ENCODE measurements at regions not wholly inside any gene's neighbourhood (a gene's known extent, or its start where the extent isn't known, plus 50 kb on each side); places are given as distances from the start of the nearest gene placed in this dataset.

- TF ChIP-seq CTCF (IDR thresholded peaks at IDR 0.05; ENCODE audit: extremely low read depth in 1 of 2, insufficient read depth in 1 of 2, low read depth in 1 of 2, low read length in 2 of 2) = no peak
- TF ChIP-seq POLR2A (IDR thresholded peaks at IDR 0.05; ENCODE audit: low read depth, low read length) = no peak
- TF ChIP-seq, protein P1, sequence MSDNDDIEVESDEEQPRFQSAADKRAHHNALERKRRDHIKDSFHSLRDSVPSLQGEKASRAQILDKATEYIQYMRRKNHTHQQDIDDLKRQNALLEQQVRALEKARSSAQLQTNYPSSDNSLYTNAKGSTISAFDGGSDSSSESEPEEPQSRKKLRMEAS (IDR thresholded peaks at IDR 0.05; ENCODE audit: insufficient read depth, insufficient read length) = no peak
- no peak for TF ChIP-seq EZH2 (IDR thresholded peaks at IDR 0.05; ENCODE audit: borderline replicate concordance, low read depth, low read length, severe bottlenecking)
- TF ChIP-seq JUN (IDR thresholded peaks at IDR 0.05; ENCODE audit: borderline replicate concordance, insufficient read depth, insufficient read length, low read depth) = no peak
- no peak for TF ChIP-seq POLR2AphosphoS5 (IDR thresholded peaks at IDR 0.05; ENCODE audit: insufficient read depth, low read depth, low read length)
- no peak for TF ChIP-seq FOS (IDR thresholded peaks at IDR 0.05; ENCODE audit: borderline replicate concordance, insufficient read depth, low read length)
- TF ChIP-seq MYC (IDR thresholded peaks at IDR 0.05; ENCODE audit: low read depth, low read length) = no peak
These were observed 1402.0 kb downstream of the MRPL39 start for GRCh38 chr21:24205319-24205718.

Measured in endothelial cell of umbilical vein (primary cell).